ENCODE measurements at regions not wholly inside any gene's neighbourhood (a gene's known extent, or its start where the extent isn't known, plus 50 kb on each side); places are given as distances from the start of the nearest gene placed in this dataset.

DNA sequence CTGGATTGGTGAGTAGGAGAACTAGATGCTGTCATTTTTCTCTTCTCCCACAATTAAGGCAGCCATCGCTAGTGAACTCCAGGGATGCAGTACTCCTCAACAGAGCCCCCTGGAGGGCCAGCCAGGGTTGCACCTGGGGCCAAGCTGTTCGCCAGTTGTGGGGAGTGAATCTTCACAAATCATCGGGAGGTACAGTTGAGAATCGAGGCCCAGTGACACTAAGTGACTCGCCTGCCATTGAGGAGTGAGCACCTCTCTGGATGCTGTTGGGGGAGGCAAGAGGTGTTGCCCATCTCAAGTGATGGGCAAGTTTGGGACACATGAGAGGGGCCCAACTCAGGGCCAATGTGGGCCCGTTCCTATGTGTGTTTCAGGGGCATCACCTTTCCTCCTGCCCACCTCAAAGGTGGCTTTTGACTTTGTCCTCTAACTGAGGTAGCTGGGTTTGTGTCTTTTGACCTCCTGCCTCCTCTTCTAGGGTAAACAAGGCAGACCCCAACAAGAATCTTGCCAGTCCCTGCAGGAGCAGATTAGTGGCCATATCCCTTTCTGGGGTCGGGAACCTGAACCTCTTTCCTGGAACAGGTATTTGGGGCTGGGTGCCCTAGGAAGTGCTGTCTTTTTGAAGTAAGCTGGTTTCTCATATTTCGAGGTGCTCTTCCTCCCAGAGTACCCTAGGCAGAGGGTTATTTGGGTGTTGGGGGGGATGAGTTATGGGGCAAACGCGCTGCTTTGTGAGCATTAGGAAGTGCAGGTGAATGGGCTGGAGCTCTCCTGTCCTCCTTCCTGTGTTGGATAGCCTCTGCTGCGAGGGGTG is 181.2 kb downstream of the MACROH2A1 start:
- no peak for DNase-seq

DNA sequence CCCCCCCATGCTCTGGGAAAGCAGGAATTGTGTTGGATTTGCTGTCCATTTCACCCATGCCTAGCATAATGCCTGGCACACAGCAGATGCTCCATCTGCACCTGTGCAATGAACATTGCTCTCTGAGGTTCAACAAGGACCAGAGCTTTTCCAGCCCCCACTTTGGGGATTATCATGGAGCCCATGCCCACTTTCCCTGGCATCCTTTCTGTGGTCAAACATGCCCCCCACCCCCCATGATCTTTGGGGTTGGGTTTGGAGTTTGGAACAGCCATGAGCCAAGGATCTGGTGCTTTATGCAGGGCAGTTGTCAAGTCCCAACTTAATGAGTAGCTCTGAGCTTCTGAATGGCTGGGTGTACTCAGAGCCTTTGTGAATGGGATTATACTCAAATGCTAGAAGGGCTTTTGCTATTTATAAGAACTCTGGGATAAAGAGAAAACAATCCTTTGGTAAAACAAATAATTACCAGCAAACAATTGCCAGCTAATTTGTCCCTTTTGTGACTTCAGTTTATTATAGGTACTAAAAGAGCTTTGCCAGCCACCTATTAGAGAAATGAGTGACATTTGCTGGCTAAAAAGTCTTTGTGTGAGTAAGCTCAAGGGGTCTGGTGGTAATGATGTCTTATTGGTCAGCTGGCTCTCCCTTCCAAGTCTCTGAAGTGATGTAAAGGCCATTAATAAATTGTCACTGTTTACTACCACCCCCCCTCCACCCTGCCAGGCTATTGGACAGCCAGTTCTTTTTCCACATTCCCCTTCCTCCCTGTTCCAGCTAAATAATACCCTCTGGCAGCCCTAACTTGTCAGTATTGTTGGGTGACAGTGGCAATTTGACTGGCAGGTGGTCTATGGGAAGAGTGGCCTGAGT is 182.3 kb downstream of the MACROH2A1 start:
- DNase-seq = no peak

DNA sequence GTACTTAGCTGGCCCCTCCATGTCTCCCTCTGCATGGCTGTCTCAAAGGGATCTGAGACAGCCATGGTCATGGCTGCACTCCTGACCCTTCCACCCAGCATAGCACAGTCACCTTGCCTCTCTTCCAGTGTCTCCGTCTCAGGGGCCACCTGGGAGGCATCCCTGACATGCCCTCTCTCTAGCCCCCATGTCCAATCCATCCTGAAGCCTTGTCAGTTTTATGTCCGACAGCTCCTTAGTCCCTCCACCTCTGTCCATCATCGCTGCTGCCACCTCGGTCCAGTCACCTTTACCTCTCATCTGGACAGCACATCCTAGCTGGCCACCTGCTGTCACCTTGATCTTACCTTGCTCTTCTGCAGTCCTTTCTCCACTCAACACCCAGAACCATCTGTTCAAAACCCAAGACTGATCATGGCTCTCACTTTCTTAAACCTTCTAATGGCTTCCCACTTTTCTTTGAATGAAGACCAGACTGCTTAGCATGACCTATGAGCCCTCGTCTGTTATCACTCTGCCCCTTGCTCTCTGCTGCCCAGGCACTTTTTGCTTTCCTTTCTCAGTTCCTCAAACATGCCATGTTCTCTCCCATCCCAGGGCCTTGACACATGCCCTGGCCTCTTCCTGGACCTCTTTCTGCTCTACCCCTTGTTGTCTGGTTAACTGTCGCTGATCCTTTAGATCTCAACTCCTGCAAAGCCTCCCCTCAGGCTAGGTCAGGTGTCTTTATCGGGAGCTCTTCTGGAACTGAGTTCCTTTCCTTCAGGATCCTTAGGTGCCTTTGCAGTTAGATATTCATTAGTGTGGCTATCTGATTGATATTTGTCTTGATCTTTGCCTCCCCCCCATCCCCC is 181.8 kb upstream of the PITX1 start:
- DNase-seq = no peak

DNA sequence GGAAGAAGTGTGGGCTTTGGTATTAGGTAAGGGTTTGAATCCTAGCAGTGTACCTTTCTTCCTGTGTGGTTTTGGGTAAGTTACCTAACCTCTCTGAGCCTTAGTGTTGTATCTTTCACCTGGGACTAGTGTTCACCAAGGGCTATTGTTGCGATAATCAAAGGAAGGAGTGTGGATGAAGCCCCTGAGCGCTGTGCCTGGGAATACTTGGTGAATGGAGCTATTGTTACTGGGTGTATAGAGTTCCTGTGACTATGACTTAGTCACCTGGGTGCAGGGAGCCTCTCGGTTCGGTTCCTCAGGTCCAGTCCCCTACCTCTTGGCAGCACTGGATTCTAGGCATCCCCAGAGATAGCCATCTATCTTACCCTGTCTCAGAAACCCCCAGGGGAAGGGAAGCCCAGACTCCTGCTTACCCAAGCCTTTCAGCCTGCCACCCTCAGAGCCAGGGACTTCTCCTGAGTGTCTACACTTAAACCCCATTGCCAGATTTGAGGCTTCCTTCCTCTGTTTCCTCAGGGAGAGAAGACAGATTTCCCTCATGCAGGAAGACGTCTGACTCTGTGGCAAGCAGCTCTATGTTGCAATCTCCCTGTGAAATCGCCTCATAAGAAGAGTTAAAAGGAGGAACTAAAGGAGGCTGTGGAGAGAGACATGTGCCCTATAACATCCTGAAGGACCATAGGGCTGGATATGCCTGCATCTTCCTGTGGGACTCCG is 181.0 kb upstream of the PITX1 start:
- DNase-seq = peak; percentile 85 to 90

DNA sequence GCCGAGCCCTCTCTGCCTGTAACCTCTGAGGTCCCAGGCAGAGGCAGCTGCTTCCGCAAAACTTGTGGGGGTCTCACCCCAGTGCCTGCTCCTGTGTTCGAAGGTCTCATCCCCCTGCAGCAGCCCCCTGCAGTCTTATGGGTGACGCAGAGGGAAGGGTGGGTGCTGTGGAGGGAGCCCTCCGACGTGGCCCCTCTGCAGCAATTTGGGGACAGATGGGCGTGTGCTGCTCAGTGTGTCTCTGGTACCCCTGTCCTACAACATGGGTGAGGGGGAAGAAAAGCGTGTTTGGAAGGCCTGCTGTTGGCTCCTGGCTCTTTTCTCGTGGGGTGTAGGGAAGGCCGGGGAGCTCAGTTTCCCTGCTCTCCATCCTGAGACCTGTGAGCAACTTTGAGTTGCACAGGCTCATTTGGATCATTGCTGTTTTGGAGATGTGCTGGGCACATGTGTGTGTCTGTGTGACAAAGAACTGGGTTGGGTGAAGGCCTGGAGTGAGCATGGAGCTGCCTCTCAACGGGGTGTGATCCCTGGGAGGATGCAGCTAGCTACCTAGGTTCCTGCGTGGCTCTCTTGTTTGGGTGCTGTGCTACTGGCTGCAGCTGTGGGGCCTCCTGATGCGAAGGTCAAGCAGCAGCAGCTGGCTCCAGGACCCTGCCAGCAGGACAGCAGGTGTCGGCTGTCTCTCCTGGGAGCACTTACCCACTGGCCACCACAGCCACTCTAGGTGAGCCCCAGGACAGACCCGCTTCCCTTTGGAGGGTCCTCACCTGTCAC is 179.6 kb upstream of the PITX1 start:
- no peak for DNase-seq

DNA sequence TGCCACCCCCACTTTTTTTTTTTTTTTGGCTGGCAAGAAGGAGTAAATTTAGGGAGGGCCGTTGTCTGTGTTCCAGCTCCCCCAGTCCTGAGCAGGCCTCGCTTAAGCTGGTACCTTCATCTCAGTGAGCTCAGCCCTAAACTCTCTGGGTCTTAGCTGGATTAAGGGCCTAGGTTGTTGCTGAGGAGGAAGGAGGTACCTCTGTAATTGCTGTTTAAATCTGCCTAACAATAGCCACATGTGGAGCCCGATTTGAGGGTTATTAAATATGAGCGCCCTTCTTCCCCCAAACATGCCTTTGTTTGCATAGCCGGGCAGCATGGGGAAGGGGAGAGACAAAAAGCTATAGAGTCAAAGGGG is 179.0 kb upstream of the PITX1 start:
- no peak for DNase-seq

DNA sequence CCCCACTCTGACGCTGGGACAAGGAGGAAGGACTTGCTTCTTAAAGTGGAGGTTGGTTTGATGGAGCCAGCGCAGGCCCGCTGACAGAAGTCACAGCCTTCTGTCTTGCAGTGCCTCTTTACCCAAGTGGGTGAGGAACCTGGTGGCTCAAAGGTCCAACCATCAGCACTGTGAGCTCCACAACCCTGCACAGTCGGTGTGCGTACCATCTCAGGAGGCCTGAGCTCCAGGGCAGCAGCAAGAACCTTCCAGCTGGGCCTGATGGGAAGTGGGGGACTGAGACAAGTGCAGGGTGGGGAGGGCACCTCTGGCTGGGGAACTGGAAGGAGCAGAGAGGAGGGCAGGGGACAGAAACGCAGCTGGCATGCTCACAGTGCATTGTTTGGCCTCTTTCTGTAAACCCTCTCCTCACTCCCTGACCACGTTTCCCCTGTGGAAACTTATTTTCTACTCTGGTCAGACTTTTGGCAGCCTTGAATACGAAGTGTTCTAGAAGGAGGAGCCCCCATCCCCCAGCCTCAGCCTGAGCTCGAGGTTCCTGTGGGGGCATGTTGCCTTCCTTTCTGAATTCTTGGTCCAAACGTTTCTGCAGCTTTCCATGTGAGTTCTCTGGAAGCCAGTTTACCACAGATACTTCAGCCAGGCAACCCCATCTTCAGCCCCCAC is 178.5 kb upstream of the PITX1 start:
- DNase-seq = no peak

DNA sequence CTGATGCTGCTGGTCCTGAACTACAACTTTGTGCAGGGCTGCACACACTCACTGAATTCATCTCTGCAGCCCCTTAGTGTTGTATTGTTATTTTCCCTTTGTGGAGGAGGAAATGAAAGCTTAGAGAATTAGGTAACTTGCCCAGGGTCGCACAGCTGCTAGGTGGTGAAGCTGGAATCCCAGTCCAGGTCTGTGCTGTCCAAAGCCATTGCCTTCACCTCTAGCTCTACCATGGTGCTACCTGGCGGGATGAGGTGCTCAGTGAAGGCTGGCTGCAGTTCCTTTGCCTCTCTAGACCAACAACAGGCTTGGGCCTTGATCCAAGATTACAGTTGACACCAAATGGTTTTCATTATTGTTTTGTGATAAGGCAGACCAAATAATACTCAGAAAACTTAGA is 177.8 kb upstream of the PITX1 start:
- DNase-seq = no peak

DNA sequence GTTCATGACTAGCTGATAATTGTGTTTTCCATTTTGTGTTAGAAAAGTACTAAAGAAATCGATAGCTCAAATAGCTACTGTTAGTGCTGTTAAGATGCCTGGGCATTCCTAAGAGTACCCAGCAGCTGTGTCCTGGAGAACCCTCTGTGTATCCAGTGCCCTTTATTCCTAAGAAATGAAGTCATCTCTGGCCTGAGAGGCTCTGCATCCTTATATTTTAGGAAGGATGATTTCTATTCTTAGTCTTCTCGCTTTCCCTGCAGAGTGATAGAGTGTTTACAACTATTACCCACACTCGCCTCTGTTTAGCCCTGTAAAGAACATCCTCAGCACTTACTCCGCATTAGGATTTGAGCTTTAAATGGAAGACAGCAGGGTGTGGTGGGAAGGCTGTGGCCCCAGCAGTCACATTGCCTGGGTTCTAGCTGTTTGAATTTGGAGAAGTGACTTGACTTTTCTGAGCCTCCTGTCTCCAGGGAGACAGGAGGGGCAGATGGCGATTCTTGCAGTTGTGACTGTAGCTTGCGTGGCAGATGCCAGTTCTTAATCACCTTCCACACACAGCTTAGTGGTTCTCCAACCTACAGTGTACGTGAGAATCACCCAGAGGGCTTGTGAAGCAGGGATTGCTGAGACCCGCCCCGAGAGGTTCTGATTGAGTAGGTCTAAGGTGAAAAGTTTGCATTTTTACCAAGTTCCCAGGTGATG is 177.2 kb upstream of the PITX1 start:
- DNase-seq = no peak

DNA sequence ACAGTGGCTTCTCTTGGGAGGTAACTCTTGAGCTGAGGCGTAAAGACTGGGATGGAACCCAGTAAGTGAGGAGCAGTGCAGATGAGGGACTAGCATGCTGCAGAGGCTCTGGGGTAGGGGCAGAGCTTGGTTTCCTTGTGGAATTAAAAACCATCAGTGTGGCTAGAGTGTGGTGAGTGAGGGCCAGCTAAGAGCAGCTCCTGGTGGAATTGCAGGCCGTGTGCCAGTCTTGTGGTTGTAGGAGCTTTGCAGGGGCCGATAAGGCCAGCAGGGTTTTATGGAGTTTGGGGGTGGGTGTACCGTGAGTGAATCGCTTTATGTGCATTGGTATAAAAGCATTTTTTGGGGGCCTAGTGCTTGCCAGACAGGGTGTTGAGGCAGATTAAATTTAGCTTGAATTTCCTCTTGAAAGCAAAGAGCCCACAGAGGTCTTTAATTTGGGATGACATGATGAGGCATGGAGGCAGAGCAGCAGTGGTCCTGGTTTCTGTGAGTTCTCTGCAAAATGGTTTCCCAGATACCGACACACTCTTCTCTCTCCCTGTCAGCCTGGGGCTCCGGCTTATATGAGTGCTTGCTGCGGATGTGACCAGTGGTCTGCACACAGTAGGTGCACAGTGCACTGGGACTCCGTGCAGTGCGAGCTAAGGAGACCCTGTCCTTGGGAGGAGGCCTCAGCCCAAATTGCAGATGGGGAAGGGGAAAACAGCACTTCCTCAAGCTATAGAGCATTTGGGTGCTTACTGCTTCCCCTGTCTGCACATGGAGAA is 176.4 kb upstream of the PITX1 start:
- no peak for DNase-seq

DNA sequence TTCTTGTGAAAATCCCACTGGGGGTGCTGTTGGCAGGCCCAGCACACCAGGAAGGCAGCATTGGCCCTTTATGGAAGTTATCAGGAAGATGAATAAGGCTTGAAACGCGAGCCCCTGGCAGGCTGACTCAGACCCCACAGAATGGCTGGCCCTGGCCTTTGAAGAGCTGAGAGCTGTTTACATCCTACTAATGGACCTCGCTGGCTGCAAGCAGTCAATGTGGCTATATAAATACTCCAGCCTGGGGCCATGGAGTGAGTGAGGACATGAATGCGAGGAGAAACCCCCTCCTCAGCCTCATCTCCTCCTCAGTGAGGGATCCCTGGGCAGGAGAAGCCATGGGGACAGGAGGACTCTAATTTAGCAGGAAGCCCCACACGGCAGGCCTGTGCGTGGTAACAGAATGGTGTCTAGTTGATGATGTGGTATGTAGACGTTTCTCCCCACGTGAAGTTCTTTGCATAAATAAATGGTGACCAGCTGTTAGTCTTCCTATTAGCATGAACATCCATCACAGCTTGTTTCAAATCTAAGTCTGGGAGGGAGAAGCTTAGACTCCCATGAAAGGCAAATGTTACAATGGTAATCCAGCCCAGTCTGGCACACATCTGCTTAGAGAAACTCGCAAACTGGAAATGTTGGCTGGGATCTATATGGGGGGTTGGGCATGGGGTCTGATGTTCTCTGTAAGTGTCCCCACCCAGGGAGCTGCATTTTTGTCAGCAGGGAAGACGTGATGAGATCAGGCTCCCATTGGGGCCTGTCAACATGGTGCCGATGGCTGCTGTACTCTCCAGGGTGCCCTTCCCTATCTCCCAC is 175.1 kb upstream of the PITX1 start:
- DNase-seq = no peak

DNA sequence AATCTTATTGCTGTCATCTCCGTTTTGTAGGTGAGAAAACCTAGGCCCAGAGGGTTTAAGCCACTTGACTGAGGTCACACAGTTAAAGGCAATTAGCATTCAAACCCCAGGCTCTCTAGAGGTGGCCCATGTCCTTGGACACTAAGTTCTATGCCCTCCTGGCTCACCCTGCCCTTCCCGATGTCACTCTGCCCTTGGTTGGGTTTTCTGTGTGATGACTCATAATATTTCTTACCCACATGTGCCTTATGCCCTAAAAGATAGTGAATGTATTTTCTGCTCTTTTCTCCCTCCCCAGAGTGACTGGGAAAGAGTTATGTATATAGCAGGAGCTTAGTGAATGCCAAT is 174.5 kb upstream of the PITX1 start:
- DNase-seq = no peak

DNA sequence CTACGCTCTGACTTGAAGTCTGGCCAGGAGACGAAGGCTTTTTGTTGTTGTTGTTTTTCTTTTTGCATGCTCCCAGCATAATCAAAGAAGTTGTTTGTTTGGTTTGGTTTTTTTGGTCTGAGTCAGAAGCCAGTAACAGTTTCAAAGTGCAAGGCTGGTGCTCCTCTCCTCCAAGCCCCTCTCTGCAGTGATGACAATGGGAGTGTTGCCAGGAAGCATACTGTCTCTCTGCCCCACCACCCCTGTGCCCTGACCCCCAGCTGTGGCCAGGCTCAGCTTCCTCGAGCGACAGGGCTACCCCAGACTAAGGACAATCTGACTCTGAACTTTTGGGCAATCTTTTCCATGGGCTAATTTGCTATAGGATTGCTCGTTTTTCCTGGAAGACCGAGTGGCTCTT is 173.8 kb upstream of the PITX1 start:
- no peak for DNase-seq

DNA sequence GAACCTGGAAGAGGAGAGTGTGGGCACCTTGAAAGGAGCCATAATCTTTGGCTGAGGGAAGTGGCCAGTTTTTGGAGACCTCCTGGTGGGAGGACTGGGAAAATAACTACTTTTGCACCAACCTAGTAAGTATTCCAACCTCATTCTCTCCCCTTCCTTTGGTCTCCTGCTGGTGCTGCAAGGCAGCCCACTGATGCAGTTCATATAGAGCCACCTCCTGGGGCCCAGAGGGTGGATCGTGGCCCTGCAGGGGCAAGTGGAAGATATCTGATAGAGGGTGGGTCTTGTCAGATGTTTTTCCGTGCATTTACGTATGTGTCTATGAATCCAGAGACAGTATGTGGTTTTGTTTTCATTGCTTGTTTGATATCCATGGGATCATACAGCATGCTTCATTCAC is 172.8 kb upstream of the PITX1 start:
- no peak for DNase-seq

DNA sequence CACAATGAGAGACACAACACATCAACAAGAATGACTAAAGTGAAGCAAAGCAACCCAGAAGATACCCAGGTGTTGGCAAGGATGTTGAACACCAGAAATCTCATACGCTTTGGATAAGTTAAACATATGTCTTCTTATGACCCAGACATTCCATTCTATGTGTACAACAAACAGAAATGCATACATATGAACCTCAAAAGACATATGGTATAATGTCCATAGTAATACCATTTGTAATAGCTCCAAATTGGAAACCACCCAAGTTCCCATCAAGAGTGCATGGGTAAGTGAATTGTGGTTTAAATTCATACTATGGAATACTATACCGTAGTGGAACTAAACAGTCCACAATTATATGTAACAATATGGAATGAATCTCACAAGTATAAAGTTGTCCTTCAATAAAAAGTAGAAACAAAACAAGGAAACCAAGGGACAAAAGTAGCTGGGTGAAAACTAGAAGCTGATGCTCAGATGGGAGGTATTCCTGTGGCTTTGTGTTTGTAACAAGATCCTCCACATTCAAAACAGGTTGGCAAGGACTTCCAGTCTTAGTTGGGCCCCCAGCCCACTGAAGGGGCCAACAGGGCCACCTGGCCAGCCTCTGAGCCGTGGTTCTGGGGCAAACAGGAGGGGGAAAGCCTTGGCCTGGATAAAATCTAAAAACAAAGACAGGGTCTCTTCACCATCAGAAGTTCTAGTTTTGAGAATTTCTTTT is 171.8 kb upstream of the PITX1 start:
- DNase-seq = no peak

DNA sequence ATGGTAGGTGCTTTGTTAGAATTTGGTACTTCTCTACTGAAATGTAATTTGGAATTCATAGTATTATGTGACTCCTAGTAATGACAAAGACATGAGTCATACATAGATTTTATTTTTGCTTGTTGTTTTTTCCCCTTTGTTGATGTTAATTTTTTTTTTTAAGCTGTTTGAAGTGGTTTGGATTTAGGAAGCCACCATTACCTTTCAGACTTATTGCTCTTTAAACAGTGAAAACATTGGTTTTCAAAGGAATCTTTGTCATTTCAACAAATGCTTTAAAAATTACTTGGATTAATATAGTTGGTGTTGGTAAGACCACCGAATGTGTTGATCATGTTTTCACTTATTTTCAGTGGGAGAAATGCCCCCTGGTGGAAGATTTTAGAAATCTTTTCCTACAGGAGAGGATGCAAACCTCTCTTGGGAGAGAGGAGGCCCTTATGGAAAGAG is 170.1 kb upstream of the PITX1 start:
- no peak for DNase-seq

DNA sequence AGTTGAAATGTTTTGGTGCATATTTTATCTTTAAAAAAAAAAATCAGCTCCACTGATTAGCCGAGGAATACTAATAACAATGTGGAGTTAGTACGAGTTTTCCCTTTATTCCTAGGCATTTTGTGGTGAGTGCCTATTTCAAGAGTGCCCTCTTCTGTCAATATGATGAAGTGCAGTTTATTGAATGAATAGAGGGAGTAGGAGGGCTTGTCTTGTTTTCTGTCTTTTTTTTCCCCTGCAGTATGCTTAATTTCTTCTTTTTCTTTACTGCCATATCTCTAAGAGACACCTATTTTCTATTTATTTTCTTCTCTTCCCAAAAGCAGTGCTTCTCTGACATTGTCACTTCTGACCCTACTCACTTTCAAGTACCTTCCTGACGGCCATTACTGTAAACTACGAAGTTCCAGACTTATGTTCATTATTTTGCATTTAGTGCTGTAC is 169.6 kb upstream of the PITX1 start:
- DNase-seq = peak; percentile 37 to 49

DNA sequence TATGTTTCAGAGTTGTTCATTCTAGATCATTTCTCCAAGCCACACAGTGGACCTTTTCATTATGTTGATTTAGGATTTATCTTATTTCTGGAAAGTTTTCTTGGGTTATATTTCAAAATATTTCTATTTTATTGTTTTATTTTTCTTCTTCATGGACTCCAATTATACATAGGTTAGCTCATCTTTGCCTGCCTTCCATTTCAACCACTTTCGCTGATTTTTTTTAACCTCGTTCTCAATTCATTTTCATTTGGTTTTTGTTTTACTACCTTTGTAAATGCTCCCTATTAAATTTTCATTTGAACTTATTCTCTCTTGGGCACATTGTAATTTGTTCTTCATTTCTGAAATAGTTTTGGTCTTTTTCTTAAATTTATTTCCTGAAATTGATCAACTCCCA is 169.0 kb upstream of the PITX1 start:
- DNase-seq = no peak
